CD14-positive monocyte (primary cell): ENCODE measurements at regions not wholly inside any gene's neighbourhood (a gene's known extent, or its start where the extent isn't known, plus 50 kb on each side); places are given as distances from the start of the nearest gene placed in this dataset.

Source experiments
- DNase-seq, 3 donors: peaks; one replicate each; pipeline ENCODE4 v3.0.0-alpha.2; 2011 to 2022
- H2AFZ ChIP-seq: 2 replicates; pipeline ENCODE4 v1.6.0; 2012; ENCODE audit warnings: mild to moderate bottlenecking, low read depth, low read length, inconsistent platforms; ENCODE audit not compliant: insufficient read depth, poor library complexity, severe bottlenecking
- H3K27ac ChIP-seq, 2 donors: 1 replicate in 1 of 2; 2 replicates in 1 of 2; pipeline ENCODE4 v1.5.1; 2012 to 2013; ENCODE audit warnings: low read length in 2 of 2, control low read depth in 1 of 2, inconsistent platforms in 1 of 2, low read depth in 1 of 2, mild to moderate bottlenecking in 1 of 2
- H3K27me3 ChIP-seq, 2 donors: one replicate each; pipeline versions ENCODE4 v1.6.0 to v1.6.1; 2011 to 2013; ENCODE audit warnings: low read length in 2 of 2; ENCODE audit not compliant: control insufficient read depth in 2 of 2, insufficient read depth in 2 of 2
- H3K36me3 ChIP-seq, 2 donors: replicated peaks in 1 of 2; 1 replicate in 1 of 2; 2 replicates in 1 of 2; pipeline versions ENCODE4 v1.5.1 to v1.6.1; 2012 to 2013; ENCODE audit warnings: low read length in 2 of 2, control low read depth in 1 of 2, inconsistent platforms in 1 of 2, mild to moderate bottlenecking in 1 of 2; ENCODE audit not compliant: insufficient read depth in 2 of 2, control insufficient read depth in 1 of 2
- H3K4me1 ChIP-seq, 2 donors: 1 replicate in 1 of 2; 2 replicates in 1 of 2; pipeline versions ENCODE4 v1.5.1 to v1.6.1; 2012 to 2013; ENCODE audit warnings: low read length in 2 of 2, control low read depth in 1 of 2, inconsistent platforms in 1 of 2, mild to moderate bottlenecking in 1 of 2, moderate library complexity in 1 of 2; ENCODE audit not compliant: insufficient read depth in 2 of 2, control insufficient read depth in 1 of 2
- H3K4me2 ChIP-seq: replicated peaks from 2 replicates; pipeline ENCODE3; 2012; ENCODE audit warnings: low read length, moderate library complexity, mild to moderate bottlenecking; ENCODE audit not compliant: poor library complexity, severe bottlenecking; ENCODE audit errors: extremely low read depth
- H3K4me3 ChIP-seq, 3 experiments: fragments of 200-600 bp in 1 of 3; sonication (generic) in 1 of 3; replicated peaks in 1 of 3; 1 replicate in 2 of 3; 2 replicates in 1 of 3; pipeline ENCODE4 v1.5.1; 2011 to 2013; ENCODE audit warnings: low read length in 3 of 3, mild to moderate bottlenecking in 3 of 3, control low read depth in 2 of 3, low read depth in 2 of 3, inconsistent platforms in 1 of 3, moderate library complexity in 1 of 3
- H3K79me2 ChIP-seq: 2 replicates; pipeline ENCODE4 v1.6.0; 2012; ENCODE audit warnings: mild to moderate bottlenecking, control low read depth, inconsistent platforms, low read length, moderate library complexity; ENCODE audit not compliant: insufficient read depth
- H3K9ac ChIP-seq: 2 replicates; pipeline ENCODE4 v1.6.0; 2017; ENCODE audit warnings: low read length, mild to moderate bottlenecking; ENCODE audit not compliant: insufficient read depth, poor library complexity, severe bottlenecking
- H3K9me3 ChIP-seq, 2 donors: replicated peaks in 1 of 2; 1 replicate in 1 of 2; 2 replicates in 1 of 2; pipeline versions ENCODE4 v1.5.1 to v1.6.1; 2012 to 2013; ENCODE audit warnings: low read length in 2 of 2, control low read depth in 1 of 2; ENCODE audit not compliant: control insufficient read depth in 1 of 2, insufficient read depth in 1 of 2
- H4K20me1 ChIP-seq: 2 replicates; pipeline ENCODE4 v1.6.0; 2012; ENCODE audit warnings: mild to moderate bottlenecking, low read length, control low read depth, moderate library complexity; ENCODE audit not compliant: insufficient read depth
- H3K27ac Mint-ChIP-seq, 7 donors: one replicate each; pipeline ENCODE4 v1.8.0; 2020; ENCODE audit warnings: mild to moderate bottlenecking in 7 of 7, mixed read lengths in 7 of 7, moderate library complexity in 6 of 7, inconsistent platforms in 2 of 7
- H3K27me3 Mint-ChIP-seq, 3 donors: one replicate each; pipeline ENCODE4 v1.8.0; 2021 to 2022; ENCODE audit warnings: low read depth in 3 of 3, mild to moderate bottlenecking in 3 of 3, mixed read lengths in 3 of 3, moderate library complexity in 3 of 3, inconsistent platforms in 1 of 3
- H3K36me3 Mint-ChIP-seq, 2 donors: one replicate each; pipeline ENCODE4 v1.8.0; 2020; ENCODE audit warnings: mixed read lengths in 2 of 2, inconsistent platforms in 1 of 2, mild to moderate bottlenecking in 1 of 2
- H3K4me1 Mint-ChIP-seq: one replicate; pipeline ENCODE4 v1.8.0; 2020; ENCODE audit warnings: mild to moderate bottlenecking, mixed read lengths
- H3K4me3 Mint-ChIP-seq, 2 donors: one replicate each; pipeline ENCODE4 v1.8.0; 2020; ENCODE audit warnings: mild to moderate bottlenecking in 2 of 2, mixed read lengths in 2 of 2, moderate library complexity in 1 of 2
- H3K9me3 Mint-ChIP-seq, 7 donors: one replicate each; pipeline ENCODE4 v1.8.0; 2020 to 2022; ENCODE audit warnings: mixed read lengths in 7 of 7, mild to moderate bottlenecking in 6 of 7, moderate library complexity in 6 of 7, inconsistent platforms in 2 of 7
- CTCF ChIP-seq: fragments of 200-600 bp; IDR thresholded peaks from one replicate; pipeline ENCODE4 v1.8.0; 2022; ENCODE audit warnings: antibody characterized with exemption, mild to moderate bottlenecking
- WGBS: methylation state at CpG from one replicate; pipeline ENCODE4 v1.1.5; 2013; ENCODE audit warnings: missing lambda C conversion rate; ENCODE audit not compliant: insufficient coverage; 5-methylcytosine and 5-hydroxymethylcytosine counted together
- intact Hi-C, 2 donors: fragments of 100-400 bp; cut with micrococcal nuclease; formaldehyde crosslinking; loops; one replicate each; pipeline versions ENCODE4 v1.15.0 to v1.15.1; 2023

DNA sequence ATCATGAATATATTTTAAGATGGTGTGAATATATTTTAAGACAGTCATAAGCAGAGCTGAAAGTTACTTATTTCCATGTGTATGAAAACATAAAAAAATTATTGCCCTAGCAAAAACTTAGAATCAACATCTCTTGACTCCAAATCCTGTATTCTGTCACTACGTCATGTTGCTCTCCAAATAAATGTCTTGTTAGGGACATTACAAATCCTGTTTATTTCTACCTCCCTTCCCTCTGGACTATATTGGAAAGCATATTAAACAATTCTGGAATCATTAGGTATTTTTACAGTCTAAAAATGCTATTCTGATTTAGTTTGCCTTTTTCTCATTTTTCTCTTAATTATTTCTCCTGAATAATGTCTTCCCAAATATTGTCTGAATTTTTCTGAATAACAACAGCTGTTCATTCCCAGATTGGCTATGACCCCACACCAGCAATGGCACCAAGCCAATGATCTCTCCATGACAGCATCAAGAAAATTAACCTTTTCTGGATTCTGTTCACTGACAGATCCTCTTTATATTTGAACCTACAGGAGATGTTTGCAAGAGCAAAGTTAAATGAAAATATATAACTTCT, 523.1 kb downstream of the IQCM start:
- Histone ChIP-seq H3K9me3 (no peaks in the 10 kb centered on the region), H3K4me2 (no peak overlapping the region), H3K27me3 (no peaks in the 10 kb centered on the region), H3K27ac (no peak overlapping the region), H3K4me3 (no peak overlapping the region), H3K4me1 (no peaks in the 10 kb centered on the region), H3K9ac (no peak overlapping the region), H3K36me3 (no peaks in the 10 kb centered on the region), H3K79me2 (no peaks in the 10 kb centered on the region), H4K20me1 (no peaks in the 10 kb centered on the region), H2AFZ (no peak overlapping the region)
- H3K4me1 Mint-ChIP-seq: no peaks in the 10 kb centered on the region
- no peak for TF ChIP-seq CTCF
- intact Hi-C loops: no loop called here
- no peak overlapping the region for H3K27ac Mint-ChIP-seq
- H3K36me3 Mint-ChIP-seq: no peaks in the 10 kb centered on the region
- no peaks in the 10 kb centered on the region for H3K27me3 Mint-ChIP-seq
- H3K9me3 Mint-ChIP-seq: peaks cover 0 to 3% (median 0%) of the 10 kb centered on the region in 7 donors
- DNase-seq: no peak
- WGBS: no CpG with 5 or more reads among the region's 1 CpG
- no peak overlapping the region for H3K4me3 Mint-ChIP-seq

GRCh38 chr4:149291463-149291862, 524.2 kb downstream of the IQCM start:
- no peaks in the 10 kb centered on the region for H3K4me1 Mint-ChIP-seq
- H4K20me1 ChIP-seq: no peaks in the 10 kb centered on the region
- H3K27ac Mint-ChIP-seq: no peak overlapping the region
- no peak overlapping the region for H3K4me3 Mint-ChIP-seq
- no peaks in the 10 kb centered on the region for H3K27me3 Mint-ChIP-seq
- no peak overlapping the region for H3K27ac ChIP-seq
- H3K36me3 Mint-ChIP-seq: no peaks in the 10 kb centered on the region
- H3K4me3 ChIP-seq: no peak overlapping the region
- no peak for TF ChIP-seq CTCF
- no peak overlapping the region for H3K9ac ChIP-seq
- no peak overlapping the region for H2AFZ ChIP-seq
- no peak for DNase-seq
- no peaks in the 10 kb centered on the region for H3K36me3 ChIP-seq
- intact Hi-C loops: no loop called here
- no peaks in the 10 kb centered on the region for H3K79me2 ChIP-seq
- no peaks in the 10 kb centered on the region for H3K9me3 ChIP-seq
- peaks cover 0 to 2% (median 0%) of the 10 kb centered on the region in 7 donors for H3K9me3 Mint-ChIP-seq
- H3K4me1 ChIP-seq: no peaks in the 10 kb centered on the region
- no CpG with 5 or more reads among the region's 1 CpG for WGBS
- H3K4me2 ChIP-seq: no peak overlapping the region
- H3K27me3 ChIP-seq: no peaks in the 10 kb centered on the region
